Epidermal melanocyte (primary cell): ENCODE measurements at regions not wholly inside any gene's neighbourhood (a gene's known extent, or its start where the extent isn't known, plus 50 kb on each side); places are given as distances from the start of the nearest gene placed in this dataset.
A peak's percentile ranks its signal among the peaks of the same experiment; 100 is the strongest.

Experiments
- DNase-seq: peaks from one replicate; pipeline ENCODE4 v3.0.0; 2011; ENCODE audit warnings: low spot score; ENCODE audit not compliant: insufficient read length

- no peak for DNase-seq
Measured at GRCh38 chr12:47560415-47560814, 145.4 kb downstream of the RPAP3 start.

GRCh38 chr12:47558625-47559345 is 147.0 kb downstream of the RPAP3 start:
- no peak for DNase-seq

GRCh38 chr12:47557386-47557785 is 148.4 kb downstream of the RPAP3 start:
- DNase-seq, result no peak

GRCh38 chr12:47556261-47557030 is 149.4 kb downstream of the RPAP3 start:
- DNase-seq, result no peak

GRCh38 chr12:47554046-47554653 is 151.7 kb downstream of the RPAP3 start:
- no peak for DNase-seq

- no peak for DNase-seq
Measured at GRCh38 chr12:47553266-47553665, 152.6 kb downstream of the RPAP3 start.

GRCh38 chr12:47551426-47551851 is 154.4 kb downstream of the RPAP3 start:
- DNase-seq, result peak; percentile 50

- no peak for DNase-seq
Measured at GRCh38 chr12:47549258-47549657, 156.6 kb downstream of the RPAP3 start.

- DNase-seq, result no peak
Measured at GRCh38 chr12:47548401-47548800, 157.4 kb downstream of the RPAP3 start.

- DNase-seq, result no peak
Measured at GRCh38 chr12:47547077-47547476, 158.8 kb downstream of the RPAP3 start.

GRCh38 chr12:47545938-47546609 is 159.8 kb downstream of the RPAP3 start:
- no peak for DNase-seq

- DNase-seq, result no peak
Measured at GRCh38 chr12:47534695-47535094, 171.1 kb downstream of the RPAP3 start.

- DNase-seq, result no peak
Measured at GRCh38 chr12:47530050-47530449, 175.8 kb downstream of the RPAP3 start.

GRCh38 chr12:47527816-47528215 is 178.0 kb downstream of the RPAP3 start:
- no peak for DNase-seq

- DNase-seq, result no peak
Measured at GRCh38 chr12:47520029-47520428, 185.8 kb downstream of the RPAP3 start.

GRCh38 chr12:47517122-47517521 is 188.7 kb downstream of the RPAP3 start:
- no peak for DNase-seq

- no peak for DNase-seq
Measured at GRCh38 chr12:47509398-47509851, 196.4 kb downstream of the RPAP3 start.

GRCh38 chr12:47507221-47507620 is 198.6 kb downstream of the RPAP3 start:
- DNase-seq, result no peak

GRCh38 chr12:47504775-47505446 is 200.9 kb downstream of the RPAP3 start:
- no peak for DNase-seq

GRCh38 chr12:47493801-47494200 is 212.0 kb downstream of the RPAP3 start:
- no peak for DNase-seq
